ENCODE measurements at regions not wholly inside any gene's neighbourhood (a gene's known extent, or its start where the extent isn't known, plus 50 kb on each side); places are given as distances from the start of the nearest gene placed in this dataset.
A peak's percentile ranks its signal among the peaks of the same experiment; 100 is the strongest.

DNA sequence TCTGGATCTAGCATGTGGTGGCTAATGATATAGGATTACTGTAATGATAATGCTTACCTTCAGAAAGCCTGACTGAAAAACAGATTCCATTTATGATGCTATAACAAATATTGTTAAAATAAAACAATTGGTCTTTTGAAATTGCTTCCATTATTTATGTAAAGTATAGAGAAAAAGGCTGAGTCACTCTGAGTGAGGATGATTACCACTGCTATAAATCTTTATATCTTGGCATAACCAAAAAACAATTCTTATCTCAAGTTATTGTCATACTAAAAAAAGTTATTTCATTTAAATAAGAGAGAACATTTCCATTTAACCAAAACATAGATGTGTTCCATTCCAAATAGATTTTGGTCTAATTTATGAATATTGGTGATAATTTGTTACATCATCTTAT is 53.0 kb upstream of the DST start:
- DNase-seq (ENCODE audit: low read depth in 1 of 2, low spot score in 1 of 2): no peak
- ATAC-seq: no peak
- FAIRE-seq: no peak

DNA sequence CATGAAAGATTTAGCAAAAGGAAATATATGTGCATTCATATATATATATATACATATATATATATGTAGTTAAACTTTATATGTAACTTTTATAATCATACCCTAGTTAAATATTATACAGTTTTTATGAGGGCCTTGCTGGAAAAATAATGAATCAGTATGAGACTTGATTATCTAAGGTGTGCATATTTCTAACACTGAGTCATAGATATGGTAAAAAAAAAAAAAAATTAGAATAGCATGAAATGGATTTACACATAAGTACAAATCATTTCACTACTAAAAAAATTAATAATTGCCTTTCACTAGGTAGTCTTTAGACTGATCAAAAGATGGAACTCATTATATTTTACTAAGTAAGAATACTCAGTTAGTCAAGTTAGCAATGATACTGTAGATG is 51.3 kb upstream of the DST start:
- Histone ChIP-seq H3K9me3 (no peaks in the 10 kb centered on the region), H3K4me2 (peak overlapping the region; percentile 79), H3K4me3 (no peak overlapping the region), H3K4me1 (peaks cover 65% of the 10 kb centered on the region), H3K27ac (peak overlapping the region; percentile 73 to 87; a peak in 4 of 6 replicates)
- DNase-seq (ENCODE audit: low read depth in 1 of 2, low spot score in 1 of 2) (no peak), FAIRE-seq (no peak), ATAC-seq (no peak)
- ChIA-PET POLR2A (no interaction called here), CTCF (interaction anchor here (1.3 kb wide), 1 partner anchor 14 kb away, joined by 3 read pairs; no protein-coding TSS in a partner anchor)
- TF ChIP-seq HOXA7 (CRISPR knock-in tag; IDR thresholded peaks at IDR 0.05) (no peak), FOSL2 (IDR thresholded peaks at IDR 0.05) (no peak), FOSL2 (CRISPR knock-in tag; IDR thresholded peaks at IDR 0.05) (peak; percentile 11; the same call in 1 of the 2 replicates), RNF2 (IDR thresholded peaks at IDR 0.05; ENCODE audit: borderline replicate concordance, low read depth) (no peak)
- TF ChIP-seq, protein P1, sequence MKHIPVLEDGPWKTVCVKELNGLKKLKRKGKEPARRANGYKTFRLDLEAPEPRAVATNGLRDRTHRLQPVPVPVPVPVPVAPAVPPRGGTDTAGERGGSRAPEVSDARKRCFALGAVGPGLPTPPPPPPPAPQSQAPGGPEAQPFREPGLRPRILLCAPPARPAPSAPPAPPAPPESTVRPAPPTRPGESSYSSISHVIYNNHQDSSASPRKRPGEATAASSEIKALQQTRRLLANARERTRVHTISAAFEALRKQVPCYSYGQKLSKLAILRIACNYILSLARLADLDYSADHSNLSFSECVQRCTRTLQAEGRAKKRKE (CRISPR knock-in tag; IDR thresholded peaks at IDR 0.05; ENCODE audit: low read depth): no peak

More for the DNA sequence above, 53.0 kb upstream of the DST start:
- peak overlapping the region; percentile 73 to 87 for H3K27ac ChIP-seq
- no peaks in the 10 kb centered on the region for H3K9me3 ChIP-seq
- no peak overlapping the region for H3K4me3 ChIP-seq
- H3K4me1 ChIP-seq: peaks cover 51% of the 10 kb centered on the region
- H3K4me2 ChIP-seq: peak overlapping the region; percentile 12; the same call in 1 of the 3 replicates
- no peak for TF ChIP-seq HEYL (CRISPR knock-in tag; IDR thresholded peaks at IDR 0.05)
- no peak for TF ChIP-seq KDM1A (IDR thresholded peaks at IDR 0.05; ENCODE audit: low read depth)
- no peak for TF ChIP-seq SMC3 (IDR thresholded peaks at IDR 0.05)
- peak; percentile 77 for TF ChIP-seq MAFK (IDR thresholded peaks at IDR 0.05; ENCODE audit: partially characterized antibody)
- no peak for TF ChIP-seq RARB (CRISPR knock-in tag; IDR thresholded peaks at IDR 0.05)
- TF ChIP-seq, protein P2, sequence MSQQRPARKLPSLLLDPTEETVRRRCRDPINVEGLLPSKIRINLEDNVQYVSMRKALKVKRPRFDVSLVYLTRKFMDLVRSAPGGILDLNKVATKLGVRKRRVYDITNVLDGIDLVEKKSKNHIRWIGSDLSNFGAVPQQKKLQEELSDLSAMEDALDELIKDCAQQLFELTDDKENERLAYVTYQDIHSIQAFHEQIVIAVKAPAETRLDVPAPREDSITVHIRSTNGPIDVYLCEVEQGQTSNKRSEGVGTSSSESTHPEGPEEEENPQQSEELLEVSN (IDR thresholded peaks at IDR 0.05; ENCODE audit: borderline replicate concordance, low read depth): no peak
- no peak for TF ChIP-seq RNF2 (IDR thresholded peaks at IDR 0.05; ENCODE audit: borderline replicate concordance, low read depth)
- TF ChIP-seq, protein P3, sequence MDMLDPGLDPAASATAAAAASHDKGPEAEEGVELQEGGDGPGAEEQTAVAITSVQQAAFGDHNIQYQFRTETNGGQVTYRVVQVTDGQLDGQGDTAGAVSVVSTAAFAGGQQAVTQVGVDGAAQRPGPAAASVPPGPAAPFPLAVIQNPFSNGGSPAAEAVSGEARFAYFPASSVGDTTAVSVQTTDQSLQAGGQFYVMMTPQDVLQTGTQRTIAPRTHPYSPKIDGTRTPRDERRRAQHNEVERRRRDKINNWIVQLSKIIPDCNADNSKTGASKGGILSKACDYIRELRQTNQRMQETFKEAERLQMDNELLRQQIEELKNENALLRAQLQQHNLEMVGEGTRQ (IDR thresholded peaks at IDR 0.05): no peak
- TF ChIP-seq, protein P4, sequence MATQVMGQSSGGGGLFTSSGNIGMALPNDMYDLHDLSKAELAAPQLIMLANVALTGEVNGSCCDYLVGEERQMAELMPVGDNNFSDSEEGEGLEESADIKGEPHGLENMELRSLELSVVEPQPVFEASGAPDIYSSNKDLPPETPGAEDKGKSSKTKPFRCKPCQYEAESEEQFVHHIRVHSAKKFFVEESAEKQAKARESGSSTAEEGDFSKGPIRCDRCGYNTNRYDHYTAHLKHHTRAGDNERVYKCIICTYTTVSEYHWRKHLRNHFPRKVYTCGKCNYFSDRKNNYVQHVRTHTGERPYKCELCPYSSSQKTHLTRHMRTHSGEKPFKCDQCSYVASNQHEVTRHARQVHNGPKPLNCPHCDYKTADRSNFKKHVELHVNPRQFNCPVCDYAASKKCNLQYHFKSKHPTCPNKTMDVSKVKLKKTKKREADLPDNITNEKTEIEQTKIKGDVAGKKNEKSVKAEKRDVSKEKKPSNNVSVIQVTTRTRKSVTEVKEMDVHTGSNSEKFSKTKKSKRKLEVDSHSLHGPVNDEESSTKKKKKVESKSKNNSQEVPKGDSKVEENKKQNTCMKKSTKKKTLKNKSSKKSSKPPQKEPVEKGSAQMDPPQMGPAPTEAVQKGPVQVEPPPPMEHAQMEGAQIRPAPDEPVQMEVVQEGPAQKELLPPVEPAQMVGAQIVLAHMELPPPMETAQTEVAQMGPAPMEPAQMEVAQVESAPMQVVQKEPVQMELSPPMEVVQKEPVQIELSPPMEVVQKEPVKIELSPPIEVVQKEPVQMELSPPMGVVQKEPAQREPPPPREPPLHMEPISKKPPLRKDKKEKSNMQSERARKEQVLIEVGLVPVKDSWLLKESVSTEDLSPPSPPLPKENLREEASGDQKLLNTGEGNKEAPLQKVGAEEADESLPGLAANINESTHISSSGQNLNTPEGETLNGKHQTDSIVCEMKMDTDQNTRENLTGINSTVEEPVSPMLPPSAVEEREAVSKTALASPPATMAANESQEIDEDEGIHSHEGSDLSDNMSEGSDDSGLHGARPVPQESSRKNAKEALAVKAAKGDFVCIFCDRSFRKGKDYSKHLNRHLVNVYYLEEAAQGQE (IDR thresholded peaks at IDR 0.05): no peak
- TF ChIP-seq NFE2L2 (conservative IDR thresholded peaks at IDR 0.05; ENCODE audit: low read length): peak; percentile 53
- no peak for TF ChIP-seq JUNB (IDR thresholded peaks at IDR 0.05)
- no peak for TF ChIP-seq ZNF302 (CRISPR knock-in tag; IDR thresholded peaks at IDR 0.05)
- TF ChIP-seq, protein P1 (CRISPR knock-in tag; IDR thresholded peaks at IDR 0.05; ENCODE audit: low read depth): no peak
- TF ChIP-seq MYC (IDR thresholded peaks at IDR 0.05; ENCODE audit: borderline replicate concordance, low read length): no peak
- TF ChIP-seq CHD4 (IDR thresholded peaks at IDR 0.05; ENCODE audit: borderline replicate concordance): no peak
- TF ChIP-seq NR3C1 (IDR thresholded peaks at IDR 0.05): no peak
- TF ChIP-seq POLR2AphosphoS2 (conservative IDR thresholded peaks at IDR 0.05; ENCODE audit: low read length): no peak
- ChIA-PET POLR2A (no interaction called here), CTCF (no interaction called here)
